Right renal cortex interstitium (tissue), 3 donors: ENCODE measurements at regions not wholly inside any gene's neighbourhood (a gene's known extent, or its start where the extent isn't known, plus 50 kb on each side); places are given as distances from the start of the nearest gene placed in this dataset.

Source experiments
- DNase-seq, 3 donors: peaks; one replicate each; pipeline ENCODE4 v3.0.0-alpha.2; 2013; ENCODE audit warnings: low read depth in 3 of 3, low spot score in 2 of 3

- DNase-seq = peak; percentile 57 to 69 (median 66)
These were observed 270.1 kb downstream of the PTTG2 start for GRCh38 chr4:38230121-38230801.

- DNase-seq = no peak
These were observed 270.8 kb downstream of the PTTG2 start for GRCh38 chr4:38230821-38231563.

GRCh38 chr4:38231626-38232025, 271.4 kb downstream of the PTTG2 start:
- no peak for DNase-seq

- no peak for DNase-seq
These were observed 272.5 kb downstream of the PTTG2 start for GRCh38 chr4:38232741-38233140.

- DNase-seq = no peak
These were observed 273.7 kb downstream of the PTTG2 start for GRCh38 chr4:38233727-38234480.

GRCh38 chr4:38235354-38235753, 275.2 kb downstream of the PTTG2 start:
- no peak for DNase-seq

GRCh38 chr4:38236003-38236402, 275.8 kb downstream of the PTTG2 start:
- DNase-seq = no peak

- no peak for DNase-seq
These were observed 276.3 kb downstream of the PTTG2 start for GRCh38 chr4:38236503-38236902.

GRCh38 chr4:38237139-38237538, 276.9 kb downstream of the PTTG2 start:
- DNase-seq = no peak

GRCh38 chr4:38241541-38241940, 281.3 kb downstream of the PTTG2 start:
- DNase-seq = no peak

- no peak for DNase-seq
These were observed 281.9 kb downstream of the PTTG2 start for GRCh38 chr4:38242101-38242500.

GRCh38 chr4:38242822-38243387, 282.7 kb downstream of the PTTG2 start:
- DNase-seq = no peak

- no peak for DNase-seq
These were observed 283.3 kb downstream of the PTTG2 start for GRCh38 chr4:38243388-38244053.

GRCh38 chr4:38254825-38255224, 294.6 kb downstream of the PTTG2 start:
- no peak for DNase-seq

- DNase-seq = no peak
These were observed 295.4 kb downstream of the PTTG2 start for GRCh38 chr4:38255572-38255971.

- no peak for DNase-seq
These were observed 306.4 kb downstream of the PTTG2 start for GRCh38 chr4:38266616-38267015.

- no peak for DNase-seq
These were observed 308.1 kb downstream of the PTTG2 start for GRCh38 chr4:38268108-38268820.

- DNase-seq = no peak
These were observed 308.6 kb downstream of the PTTG2 start for GRCh38 chr4:38268837-38269236.

GRCh38 chr4:38273407-38273806, 313.2 kb downstream of the PTTG2 start:
- no peak for DNase-seq
